ENCODE measurements at regions not wholly inside any gene's neighbourhood (a gene's known extent, or its start where the extent isn't known, plus 50 kb on each side); places are given as distances from the start of the nearest gene placed in this dataset.

GRCh38 chr5:143581649-143582048 lies 178.2 kb upstream of the NR3C1 start:
- TF ChIP-seq CTCF (IDR thresholded peaks at IDR 0.05) (no peak), POLR2AphosphoS5 (IDR thresholded peaks at IDR 0.05) (no peak)
- no peaks in the 10 kb centered on the region for H3K36me3 ChIP-seq
- no peak overlapping the region for H3K4me3 ChIP-seq
- H3K27ac ChIP-seq: no peak overlapping the region
- peaks cover 0 to 13% (median 0%) of the 10 kb centered on the region in 3 donors for H3K4me1 ChIP-seq
- no peaks in the 10 kb centered on the region for H3K27me3 ChIP-seq
- H3K9me3 ChIP-seq: no peaks in the 10 kb centered on the region
- 82 to 88% methylated on average over 2 of the region's 2 CpGs for WGBS, 2 donors (ENCODE audit: low coverage in 1 of 2)
- ATAC-seq: no peak

GRCh38 chr5:143581147-143581546 lies 177.7 kb upstream of the NR3C1 start:
- 97 to 100% methylated on average over 1 to 3 of the region's 3 CpGs for WGBS, 2 donors (ENCODE audit: low coverage in 1 of 2)
- Histone ChIP-seq H3K27ac (no peak overlapping the region), H3K27me3 (no peaks in the 10 kb centered on the region), H3K4me3 (no peak overlapping the region), H3K9me3 (no peaks in the 10 kb centered on the region), H3K36me3 (no peaks in the 10 kb centered on the region), H3K4me1 (peaks cover 0 to 14% (median 0%) of the 10 kb centered on the region in 3 donors)
- no peak for ATAC-seq
- no peak for TF ChIP-seq POLR2AphosphoS5 (IDR thresholded peaks at IDR 0.05)
- TF ChIP-seq CTCF (IDR thresholded peaks at IDR 0.05): no peak
- no peak for TF ChIP-seq POLR2A (IDR thresholded peaks at IDR 0.05)
- no peak for TF ChIP-seq EP300 (IDR thresholded peaks at IDR 0.05)

- H3K36me3 ChIP-seq: no peaks in the 10 kb centered on the region
- no peaks in the 10 kb centered on the region for H3K9me3 ChIP-seq
- no peaks in the 10 kb centered on the region for H3K27me3 ChIP-seq
- 63 to 67% methylated on average over 2 of the region's 2 CpGs for WGBS, 2 donors (ENCODE audit: low coverage in 1 of 2)
- H3K27ac ChIP-seq: no peak overlapping the region
- H3K4me3 ChIP-seq: no peak overlapping the region
- no peak for ATAC-seq
- no peak for TF ChIP-seq POLR2A (IDR thresholded peaks at IDR 0.05)
- no peak for TF ChIP-seq POLR2AphosphoS5 (IDR thresholded peaks at IDR 0.05)
- TF ChIP-seq CTCF (IDR thresholded peaks at IDR 0.05): no peak
- TF ChIP-seq EP300 (IDR thresholded peaks at IDR 0.05): no peak
- peaks cover 0 to 14% (median 0%) of the 10 kb centered on the region in 3 donors for H3K4me1 ChIP-seq
These were observed 173.4 kb upstream of the NR3C1 start for GRCh38 chr5:143576711-143577484.

- H3K9me3 ChIP-seq: no peaks in the 10 kb centered on the region
- peaks cover 0 to 14% (median 0%) of the 10 kb centered on the region in 3 donors for H3K4me1 ChIP-seq
- WGBS, 2 donors (ENCODE audit: low coverage in 1 of 2): 100% methylated on average over 1 of the region's 1 CpG
- no peak overlapping the region for H3K27ac ChIP-seq
- H3K27me3 ChIP-seq: no peaks in the 10 kb centered on the region
- no peak for ATAC-seq
- TF ChIP-seq CTCF (IDR thresholded peaks at IDR 0.05) (no peak), POLR2AphosphoS5 (IDR thresholded peaks at IDR 0.05) (no peak), EP300 (IDR thresholded peaks at IDR 0.05) (no peak), POLR2A (IDR thresholded peaks at IDR 0.05) (no peak)
- H3K4me3 ChIP-seq: no peak overlapping the region
- no peaks in the 10 kb centered on the region for H3K36me3 ChIP-seq
These were observed 171.8 kb upstream of the NR3C1 start for GRCh38 chr5:143575286-143575685.

GRCh38 chr5:143574236-143574635 lies 170.8 kb upstream of the NR3C1 start:
- TF ChIP-seq CTCF (IDR thresholded peaks at IDR 0.05): no peak
- TF ChIP-seq EP300 (IDR thresholded peaks at IDR 0.05): no peak
- no peak for TF ChIP-seq POLR2A (IDR thresholded peaks at IDR 0.05)
- Histone ChIP-seq H3K4me3 (no peak overlapping the region), H3K4me1 (peaks cover 0 to 14% (median 0%) of the 10 kb centered on the region in 3 donors), H3K36me3 (no peaks in the 10 kb centered on the region), H3K27ac (no peak overlapping the region), H3K27me3 (no peaks in the 10 kb centered on the region), H3K9me3 (no peaks in the 10 kb centered on the region)
- no peak for ATAC-seq
- WGBS, 2 donors (ENCODE audit: low coverage in 1 of 2): 63 to 88% methylated on average over 1 of the region's 1 CpG

Data from gastroesophageal sphincter (tissue), 4 donors.